SK-N-MC (cell line): ENCODE measurements at regions not wholly inside any gene's neighbourhood (a gene's known extent, or its start where the extent isn't known, plus 50 kb on each side); places are given as distances from the start of the nearest gene placed in this dataset.

Source experiments
- DNase-seq: peaks from one replicate; pipeline ENCODE4 v3.0.0-alpha.2; 2011; ENCODE audit warnings: low read depth, low spot score
- H3K27ac ChIP-seq: fragments of 200-600 bp; sonication (generic); 2 replicates; pipeline ENCODE4 v1.5.1; 2016; ENCODE audit warnings: mixed run types
- H3K36me3 ChIP-seq: fragments of 200-600 bp; sonication (generic); 2 replicates; pipeline ENCODE4 v1.6.1; 2017; ENCODE audit warnings: antibody characterized with exemption, low read length, mixed read lengths; ENCODE audit not compliant: insufficient read depth
- H3K4me3 ChIP-seq: fragments of 200-600 bp; sonication (generic); 2 replicates; pipeline ENCODE4 v1.5.1; 2016
- H3K9ac ChIP-seq: fragments of 200-600 bp; sonication (generic); 2 replicates; pipeline ENCODE4 v1.8.0; 2017; ENCODE audit warnings: mixed run types, mixed read lengths; ENCODE audit not compliant: insufficient read length
- H3K9me3 ChIP-seq: fragments of 200-600 bp; sonication (generic); 2 replicates; pipeline ENCODE4 v1.6.1; 2017; ENCODE audit warnings: low read depth, mild to moderate bottlenecking, antibody characterized with exemption, low read length, moderate library complexity, mixed read lengths
- EZH2 ChIP-seq: fragments of 200-600 bp; sonication (generic); IDR thresholded peaks from one replicate; pipeline ENCODE4 v1.6.1; 2017; ENCODE audit warnings: antibody characterized with exemption
- FOXP2 ChIP-seq: optimal IDR thresholded peaks from 2 replicates; pipeline ENCODE3; 2011; ENCODE audit warnings: mild to moderate bottlenecking, moderate library complexity; ENCODE audit not compliant: insufficient read depth; ENCODE audit errors: extremely low read length, control extremely low read depth
- POLR2AphosphoS5 ChIP-seq: IDR thresholded peaks from 2 replicates; pipeline ENCODE4 v1.6.1; 2012; ENCODE audit warnings: mild to moderate bottlenecking, low read depth, low read length, borderline replicate concordance

GRCh38 chr12:91441993-91442952, 259.7 kb upstream of the DCN start:
- no peaks in the 10 kb centered on the region for H3K9me3 ChIP-seq
- no peak for DNase-seq
- no peak overlapping the region for H3K4me3 ChIP-seq
- H3K9ac ChIP-seq, result no peak overlapping the region
- TF ChIP-seq FOXP2, result no peak
- TF ChIP-seq POLR2AphosphoS5, result no peak
- no peak for TF ChIP-seq EZH2
- no peak overlapping the region for H3K27ac ChIP-seq
- no peaks in the 10 kb centered on the region for H3K36me3 ChIP-seq

- H3K4me3 ChIP-seq, result no peak overlapping the region
- H3K27ac ChIP-seq, result no peak overlapping the region
- H3K9me3 ChIP-seq, result no peaks in the 10 kb centered on the region
- H3K9ac ChIP-seq, result no peak overlapping the region
- no peaks in the 10 kb centered on the region for H3K36me3 ChIP-seq
- TF ChIP-seq FOXP2 (no peak), EZH2 (no peak), POLR2AphosphoS5 (no peak)
- no peak for DNase-seq
Observed at GRCh38 chr12:91441246-91441645, 258.6 kb upstream of the DCN start.

GRCh38 chr12:91434081-91434480, 251.5 kb upstream of the DCN start:
- no peak overlapping the region for H3K4me3 ChIP-seq
- no peaks in the 10 kb centered on the region for H3K9me3 ChIP-seq
- DNase-seq, result no peak
- TF ChIP-seq POLR2AphosphoS5, result no peak
- TF ChIP-seq FOXP2, result no peak
- TF ChIP-seq EZH2, result no peak
- no peak overlapping the region for H3K9ac ChIP-seq
- no peaks in the 10 kb centered on the region for H3K36me3 ChIP-seq
- no peak overlapping the region for H3K27ac ChIP-seq

GRCh38 chr12:91432755-91433154, 250.1 kb upstream of the DCN start:
- no peak overlapping the region for H3K4me3 ChIP-seq
- H3K9me3 ChIP-seq, result no peaks in the 10 kb centered on the region
- TF ChIP-seq FOXP2, result no peak
- no peak for TF ChIP-seq EZH2
- TF ChIP-seq POLR2AphosphoS5, result no peak
- no peak overlapping the region for H3K27ac ChIP-seq
- no peak for DNase-seq
- H3K9ac ChIP-seq, result no peak overlapping the region
- no peaks in the 10 kb centered on the region for H3K36me3 ChIP-seq

- no peak overlapping the region for H3K27ac ChIP-seq
- TF ChIP-seq FOXP2 (no peak), EZH2 (no peak), POLR2AphosphoS5 (no peak)
- DNase-seq, result no peak
- H3K4me3 ChIP-seq, result no peak overlapping the region
- no peaks in the 10 kb centered on the region for H3K36me3 ChIP-seq
- H3K9me3 ChIP-seq, result no peaks in the 10 kb centered on the region
- no peak overlapping the region for H3K9ac ChIP-seq
Observed at GRCh38 chr12:91432089-91432488, 249.5 kb upstream of the DCN start.

- H3K9me3 ChIP-seq, result no peaks in the 10 kb centered on the region
- no peak overlapping the region for H3K4me3 ChIP-seq
- no peak for DNase-seq
- H3K27ac ChIP-seq, result no peak overlapping the region
- no peak for TF ChIP-seq POLR2AphosphoS5
- TF ChIP-seq FOXP2, result no peak
- no peak for TF ChIP-seq EZH2
- no peak overlapping the region for H3K9ac ChIP-seq
- H3K36me3 ChIP-seq, result no peaks in the 10 kb centered on the region
Observed at GRCh38 chr12:91424506-91424905, 241.9 kb upstream of the DCN start.

GRCh38 chr12:91423693-91424050, 241.1 kb upstream of the DCN start:
- TF ChIP-seq POLR2AphosphoS5 (no peak), EZH2 (no peak), FOXP2 (no peak)
- no peak overlapping the region for H3K27ac ChIP-seq
- no peak for DNase-seq

GRCh38 chr12:91422811-91423692, 240.4 kb upstream of the DCN start:
- TF ChIP-seq POLR2AphosphoS5 (no peak), EZH2 (no peak), FOXP2 (no peak)
- DNase-seq, result no peak
- H3K9ac ChIP-seq, result no peak overlapping the region
- no peak overlapping the region for H3K4me3 ChIP-seq
- H3K36me3 ChIP-seq, result no peaks in the 10 kb centered on the region
- H3K9me3 ChIP-seq, result no peaks in the 10 kb centered on the region
- no peak overlapping the region for H3K27ac ChIP-seq

More at GRCh38 chr12:91423693-91424050, 241.1 kb upstream of the DCN start:
- Histone ChIP-seq H3K4me3 (no peak overlapping the region), H3K9ac (no peak overlapping the region), H3K9me3 (no peaks in the 10 kb centered on the region), H3K36me3 (no peaks in the 10 kb centered on the region)
